ENCODE measurements at regions not wholly inside any gene's neighbourhood (a gene's known extent, or its start where the extent isn't known, plus 50 kb on each side); places are given as distances from the start of the nearest gene placed in this dataset.

- in situ Hi-C loops (cut with MboI; ENCODE audit: low pct_unique_long_range_greater_than_20kb, low sequenced_read_pairs, unreplicated experiment): no loop called here
- TF ChIP-seq CTCF (IDR thresholded peaks at IDR 0.05; ENCODE audit: extremely low read depth, insufficient read depth, missing control alignments): no peak
- DNase-seq (ENCODE audit: low spot score): no peak
These were observed 449.9 kb downstream of the INHBA start for GRCh38 chr7:41252957-41253356.

GRCh38 chr7:41252551-41252950 lies 450.3 kb downstream of the INHBA start:
- in situ Hi-C loops (cut with MboI; ENCODE audit: low pct_unique_long_range_greater_than_20kb, low sequenced_read_pairs, unreplicated experiment): no loop called here

GRCh38 chr7:41247143-41247865 lies 455.6 kb downstream of the INHBA start:
- no peak for TF ChIP-seq CTCF (IDR thresholded peaks at IDR 0.05; ENCODE audit: extremely low read depth, insufficient read depth, missing control alignments)
- DNase-seq (ENCODE audit: low spot score): no peak
- in situ Hi-C loops (cut with MboI; ENCODE audit: low pct_unique_long_range_greater_than_20kb, low sequenced_read_pairs, unreplicated experiment): no loop called here

More at GRCh38 chr7:41252551-41252950, 450.3 kb downstream of the INHBA start:
- no peak for DNase-seq (ENCODE audit: low spot score)
- no peak for TF ChIP-seq CTCF (IDR thresholded peaks at IDR 0.05; ENCODE audit: extremely low read depth, insufficient read depth, missing control alignments)

- TF ChIP-seq CTCF (IDR thresholded peaks at IDR 0.05; ENCODE audit: extremely low read depth, insufficient read depth, missing control alignments): no peak
These were observed 457.0 kb downstream of the INHBA start for GRCh38 chr7:41245916-41246315.

GRCh38 chr7:41244246-41244645 lies 458.6 kb downstream of the INHBA start:
- DNase-seq (ENCODE audit: low spot score): no peak
- no peak for TF ChIP-seq CTCF (IDR thresholded peaks at IDR 0.05; ENCODE audit: extremely low read depth, insufficient read depth, missing control alignments)

More at GRCh38 chr7:41245916-41246315, 457.0 kb downstream of the INHBA start:
- no peak for DNase-seq (ENCODE audit: low spot score)
- in situ Hi-C loops (cut with MboI; ENCODE audit: low pct_unique_long_range_greater_than_20kb, low sequenced_read_pairs, unreplicated experiment): no loop called here

GRCh38 chr7:41241641-41242040 lies 461.2 kb downstream of the INHBA start:
- in situ Hi-C loops (cut with MboI; ENCODE audit: low pct_unique_long_range_greater_than_20kb, low sequenced_read_pairs, unreplicated experiment): no loop called here
- no peak for TF ChIP-seq CTCF (IDR thresholded peaks at IDR 0.05; ENCODE audit: extremely low read depth, insufficient read depth, missing control alignments)
- no peak for DNase-seq (ENCODE audit: low spot score)

More at GRCh38 chr7:41244246-41244645, 458.6 kb downstream of the INHBA start:
- in situ Hi-C loops (cut with MboI; ENCODE audit: low pct_unique_long_range_greater_than_20kb, low sequenced_read_pairs, unreplicated experiment): no loop called here
